ENCODE measurements at regions not wholly inside any gene's neighbourhood (a gene's known extent, or its start where the extent isn't known, plus 50 kb on each side); places are given as distances from the start of the nearest gene placed in this dataset.

DNA sequence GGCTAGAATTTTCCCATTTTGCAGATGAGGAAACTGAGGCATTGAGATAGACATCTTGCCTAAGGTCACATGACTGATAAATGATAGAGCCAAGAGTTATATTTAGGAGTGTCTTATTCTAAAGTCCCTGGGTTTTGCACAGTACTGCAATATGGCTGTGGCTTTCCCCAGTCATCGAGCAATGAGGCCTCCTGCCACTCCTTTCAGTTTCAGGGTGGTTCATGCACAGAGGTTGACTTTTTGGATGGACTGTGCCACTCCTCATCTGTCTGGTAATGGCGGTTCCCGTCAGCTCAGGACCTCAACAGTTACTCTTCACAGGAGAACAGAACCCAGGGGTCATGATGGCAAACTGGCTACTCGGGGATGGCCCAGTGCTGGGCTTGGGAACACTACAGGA is 131.1 kb downstream of the ACKR3 start:
- no peak for TF ChIP-seq ZFX (IDR thresholded peaks at IDR 0.05; ENCODE audit: borderline replicate concordance)
- TF ChIP-seq, protein P1, sequence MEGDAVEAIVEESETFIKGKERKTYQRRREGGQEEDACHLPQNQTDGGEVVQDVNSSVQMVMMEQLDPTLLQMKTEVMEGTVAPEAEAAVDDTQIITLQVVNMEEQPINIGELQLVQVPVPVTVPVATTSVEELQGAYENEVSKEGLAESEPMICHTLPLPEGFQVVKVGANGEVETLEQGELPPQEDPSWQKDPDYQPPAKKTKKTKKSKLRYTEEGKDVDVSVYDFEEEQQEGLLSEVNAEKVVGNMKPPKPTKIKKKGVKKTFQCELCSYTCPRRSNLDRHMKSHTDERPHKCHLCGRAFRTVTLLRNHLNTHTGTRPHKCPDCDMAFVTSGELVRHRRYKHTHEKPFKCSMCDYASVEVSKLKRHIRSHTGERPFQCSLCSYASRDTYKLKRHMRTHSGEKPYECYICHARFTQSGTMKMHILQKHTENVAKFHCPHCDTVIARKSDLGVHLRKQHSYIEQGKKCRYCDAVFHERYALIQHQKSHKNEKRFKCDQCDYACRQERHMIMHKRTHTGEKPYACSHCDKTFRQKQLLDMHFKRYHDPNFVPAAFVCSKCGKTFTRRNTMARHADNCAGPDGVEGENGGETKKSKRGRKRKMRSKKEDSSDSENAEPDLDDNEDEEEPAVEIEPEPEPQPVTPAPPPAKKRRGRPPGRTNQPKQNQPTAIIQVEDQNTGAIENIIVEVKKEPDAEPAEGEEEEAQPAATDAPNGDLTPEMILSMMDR (IDR thresholded peaks at IDR 0.05): no peak
- no peak overlapping the region for H3K27ac ChIP-seq

DNA sequence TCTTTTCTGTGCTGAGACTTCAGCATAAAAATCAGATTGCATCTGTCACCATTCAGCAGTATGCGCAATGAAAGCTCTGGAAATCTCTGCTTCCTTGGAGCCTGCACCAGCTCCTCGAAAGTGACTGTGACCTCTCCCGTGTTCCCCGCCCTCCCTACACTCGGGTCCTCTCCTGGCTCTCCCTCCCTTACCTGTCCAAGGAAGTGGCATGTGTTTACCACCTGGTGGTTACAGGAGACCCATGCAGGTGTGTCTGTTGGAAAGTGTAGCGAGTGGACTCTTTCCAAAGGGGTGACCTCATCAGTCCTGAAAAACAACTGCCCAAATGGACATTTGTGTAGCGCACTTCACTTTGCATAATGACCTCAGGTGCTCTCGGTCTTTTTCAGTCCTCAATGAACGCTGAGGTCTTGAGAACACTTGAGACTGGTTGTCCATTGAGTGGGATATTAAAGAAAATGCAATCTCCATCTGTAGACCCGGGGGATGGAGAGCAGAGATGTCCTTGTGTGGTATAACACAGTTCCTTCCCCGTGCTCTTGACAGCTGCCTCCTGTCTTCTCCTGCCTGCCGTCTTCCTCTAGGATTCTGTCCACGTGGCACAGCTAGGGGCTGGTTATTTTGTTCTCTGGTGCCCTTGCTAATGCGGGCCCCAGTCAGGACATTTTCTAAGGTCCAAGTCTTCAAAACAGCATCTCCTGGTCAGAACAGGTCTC is 133.2 kb downstream of the ACKR3 start:
- no peak for TF ChIP-seq ZFX (IDR thresholded peaks at IDR 0.05; ENCODE audit: borderline replicate concordance)
- TF ChIP-seq, protein P1 (IDR thresholded peaks at IDR 0.05): no peak
- H3K27ac ChIP-seq: no peak overlapping the region

DNA sequence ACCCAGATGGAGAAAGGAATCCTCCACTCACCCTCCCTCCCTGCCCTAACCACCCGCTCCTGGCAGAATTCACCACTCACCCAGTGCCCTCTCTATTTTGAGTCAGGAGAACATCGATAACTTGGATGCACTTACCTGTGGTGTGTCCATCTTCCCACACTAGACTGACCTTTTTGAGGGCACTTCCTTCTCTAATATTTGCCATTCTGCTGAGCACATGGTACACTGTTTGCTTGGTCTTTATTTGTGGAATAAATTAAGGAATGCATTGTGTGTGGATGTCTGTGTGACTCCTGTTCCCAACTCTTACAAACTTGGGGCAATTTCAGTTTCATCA is 133.7 kb downstream of the ACKR3 start:
- TF ChIP-seq, protein P1 (IDR thresholded peaks at IDR 0.05): no peak
- no peak for TF ChIP-seq ZFX (IDR thresholded peaks at IDR 0.05; ENCODE audit: borderline replicate concordance)
- H3K27ac ChIP-seq: no peak overlapping the region

DNA sequence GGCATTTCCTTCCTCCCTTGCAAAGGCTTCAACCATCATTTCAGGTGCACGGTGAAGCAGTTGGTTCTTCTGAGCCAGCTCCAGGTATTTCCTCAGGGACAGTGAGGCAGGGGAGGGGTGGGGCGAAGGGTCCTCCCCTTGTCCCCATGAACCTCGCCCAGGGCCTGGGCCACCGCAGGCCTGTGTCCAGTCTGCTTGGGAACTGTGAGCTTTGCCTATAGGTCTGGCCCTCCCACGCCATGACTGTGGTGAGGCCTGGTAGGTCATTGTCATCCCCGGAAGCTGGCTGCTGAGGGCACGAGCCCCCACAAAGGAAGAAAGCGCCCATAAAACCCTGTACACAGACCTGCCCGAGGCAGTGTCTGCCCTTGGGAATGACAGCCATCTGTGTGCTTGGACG is 134.3 kb downstream of the ACKR3 start:
- TF ChIP-seq, protein P1 (IDR thresholded peaks at IDR 0.05): no peak
- TF ChIP-seq ZFX (IDR thresholded peaks at IDR 0.05; ENCODE audit: borderline replicate concordance): no peak
- no peak overlapping the region for H3K27ac ChIP-seq

DNA sequence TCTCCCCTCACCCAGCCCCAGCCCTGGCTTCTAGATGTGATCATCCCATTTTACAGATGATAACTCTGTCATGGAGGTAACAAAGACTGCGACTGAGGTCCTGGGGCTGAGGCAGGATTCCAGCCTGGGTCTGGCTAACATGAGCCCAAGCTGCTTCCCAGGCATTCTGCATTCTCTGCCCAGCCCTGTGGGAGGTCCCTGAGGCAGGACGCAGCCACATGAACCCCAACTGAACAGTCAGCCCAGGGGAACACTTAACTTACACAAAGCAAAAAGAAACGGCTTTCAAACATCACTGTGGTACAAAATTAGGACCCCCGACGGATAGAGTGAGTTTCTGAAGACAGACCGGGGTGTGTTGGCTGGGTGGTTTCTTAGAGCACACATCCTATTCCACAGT is 135.3 kb downstream of the ACKR3 start:
- no peak overlapping the region for H3K27ac ChIP-seq

DNA sequence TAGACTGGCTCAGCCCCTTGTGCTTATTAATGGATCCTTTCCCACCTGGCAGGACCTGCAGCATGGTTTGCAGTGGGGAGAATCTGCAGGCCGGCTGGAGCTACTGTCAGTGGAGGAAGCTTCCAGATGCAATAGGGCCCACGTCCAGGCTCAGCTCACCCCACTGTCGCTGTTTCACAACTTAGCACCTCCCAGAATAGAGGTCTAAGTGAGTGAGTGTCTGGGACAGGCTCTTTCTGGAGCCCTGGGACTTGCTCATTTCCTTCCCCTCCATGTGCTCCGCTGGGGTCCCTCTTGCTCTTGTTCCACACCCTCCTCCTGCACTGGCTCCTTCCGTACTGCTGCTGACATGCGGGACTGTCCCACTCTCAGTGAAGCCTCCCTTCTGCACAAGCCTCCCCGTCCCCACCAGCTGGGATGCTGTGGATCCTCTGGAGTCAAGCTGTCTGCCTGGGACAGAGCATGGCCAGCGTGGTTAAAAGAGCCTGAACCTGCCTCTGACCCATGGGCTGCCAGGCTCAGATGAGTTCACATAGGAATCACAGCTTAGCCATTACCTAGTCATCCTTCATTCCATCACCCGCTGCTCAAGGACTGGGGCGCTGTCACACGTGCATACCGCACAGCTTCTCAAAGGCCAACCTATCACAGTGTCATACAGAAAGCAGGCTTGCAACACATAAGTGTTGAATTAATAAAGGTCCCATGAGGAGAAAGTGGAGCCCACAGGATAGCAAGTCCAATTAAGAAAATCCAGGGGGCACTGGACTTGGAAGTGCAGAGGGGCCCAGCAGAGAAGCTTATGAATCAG is 135.9 kb downstream of the ACKR3 start:
- TF ChIP-seq, protein P1 (IDR thresholded peaks at IDR 0.05): no peak
- no peak for TF ChIP-seq ZFX (IDR thresholded peaks at IDR 0.05; ENCODE audit: borderline replicate concordance)
- H3K27ac ChIP-seq: no peak overlapping the region

More for the DNA sequence above, 135.3 kb downstream of the ACKR3 start:
- TF ChIP-seq, protein P1 (IDR thresholded peaks at IDR 0.05): no peak
- no peak for TF ChIP-seq ZFX (IDR thresholded peaks at IDR 0.05; ENCODE audit: borderline replicate concordance)

DNA sequence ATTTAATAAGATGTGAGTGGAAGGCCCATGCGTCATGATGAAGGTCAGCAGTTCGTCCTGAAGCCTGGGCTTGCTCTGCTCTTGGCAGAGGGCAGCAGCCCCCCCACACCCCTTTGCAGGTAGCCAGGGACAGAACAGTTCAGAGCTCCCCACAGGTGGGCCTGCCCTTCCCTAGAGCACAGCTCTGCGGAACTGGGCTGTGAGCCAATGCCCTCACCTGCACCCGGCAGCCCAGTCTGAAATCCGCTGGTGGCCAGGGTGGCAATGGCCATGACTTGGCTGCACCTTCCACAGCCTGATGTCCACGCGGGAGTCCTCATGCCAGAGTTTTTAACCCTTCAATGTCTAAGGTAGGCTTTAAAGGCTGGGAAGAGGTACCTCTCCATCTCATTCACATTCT is 136.7 kb downstream of the ACKR3 start:
- no peak overlapping the region for H3K27ac ChIP-seq
- TF ChIP-seq, protein P1 (IDR thresholded peaks at IDR 0.05): no peak
- TF ChIP-seq ZFX (IDR thresholded peaks at IDR 0.05; ENCODE audit: borderline replicate concordance): no peak

Data from 22Rv1 (cell line).